Upper lobe of left lung (tissue), 6 donors: ENCODE measurements at regions not wholly inside any gene's neighbourhood (a gene's known extent, or its start where the extent isn't known, plus 50 kb on each side); places are given as distances from the start of the nearest gene placed in this dataset.
"Not testable (repeated sequence)": the region's sequence is repeated elsewhere in the genome, so short reads cannot be mapped to it uniquely, and the experiment has no call there.

Experiments used
- ATAC-seq, 2 donors: fragments of 200-7000 bp; cut with Tn5 transposase; one replicate each; pipeline ENCODE4 v1.9.1; 2022; ENCODE audit warnings: mild to moderate bottlenecking in 2 of 2, moderate library complexity in 2 of 2; ENCODE audit not compliant: low FRiP score in 2 of 2
- DNase-seq, 2 donors: peaks; one replicate each; pipeline ENCODE4 v3.0.0-alpha.2; 2019 to 2020
- H3K27ac ChIP-seq, 4 donors: fragments of 200-600 bp; sonication (generic); one replicate each; pipeline ENCODE4 v1.5.1; 2016 to 2019
- H3K27me3 ChIP-seq, 4 donors: fragments of 200-600 bp; sonication (generic); one replicate each; pipeline ENCODE4 v1.5.1; 2017 to 2019
- H3K36me3 ChIP-seq, 4 donors: fragments of 200-600 bp; sonication (generic); one replicate each; pipeline ENCODE4 v1.5.1; 2016 to 2019
- H3K4me1 ChIP-seq, 4 donors: fragments of 200-600 bp; sonication (generic); one replicate each; pipeline ENCODE4 v1.5.1; 2018 to 2019
- H3K4me3 ChIP-seq, 4 donors: fragments of 200-600 bp; sonication (generic); one replicate each; pipeline ENCODE4 v1.5.1; 2017 to 2019; ENCODE audit warnings: mild to moderate bottlenecking in 2 of 4, moderate library complexity in 1 of 4
- H3K9me3 ChIP-seq, 4 donors: fragments of 200-600 bp; sonication (generic); one replicate each; pipeline ENCODE4 v1.5.1; 2018 to 2019
- EP300 ChIP-seq, 4 donors: sonication (generic); formaldehyde crosslinking; IDR thresholded peaks; one replicate each; pipeline ENCODE4 v1.5.1; 2017; ENCODE audit warnings: antibody characterized with exemption in 4 of 4, control low read depth in 2 of 4
- POLR2A ChIP-seq, 4 donors: fragments of 450-650 bp; IDR thresholded peaks; one replicate each; pipeline ENCODE4 v1.5.1; 2016 to 2017; ENCODE audit warnings: antibody characterized with exemption in 4 of 4, mild to moderate bottlenecking in 2 of 4
- POLR2AphosphoS5 ChIP-seq, 2 donors: sonication (generic); formaldehyde crosslinking; IDR thresholded peaks; one replicate each; pipeline ENCODE4 v1.5.1; 2017; ENCODE audit warnings: antibody characterized with exemption in 2 of 2
- WGBS, 2 donors: methylation state at CpG; one replicate each; pipeline ENCODE4 v1.1.5; 2017 to 2018; 5-methylcytosine and 5-hydroxymethylcytosine counted together
- TF ChIP-seq, protein P1 (sequence below), 6 experiments: fragments of 450-650 bp in 4 of 6; fragments of 200-600 bp in 2 of 6; sonication (generic) in 2 of 6; IDR thresholded peaks; one replicate each; pipeline ENCODE4 v1.5.1; 2016 to 2019; ENCODE audit warnings: antibody characterized with exemption in 6 of 6
- donor health status: DM: no; HTN: no; CAD: no; lungs with moderate emphysema.
- donor health status: DM: no; HTN: yes; CAD: no; lungs with severe emphysema.

DNA sequence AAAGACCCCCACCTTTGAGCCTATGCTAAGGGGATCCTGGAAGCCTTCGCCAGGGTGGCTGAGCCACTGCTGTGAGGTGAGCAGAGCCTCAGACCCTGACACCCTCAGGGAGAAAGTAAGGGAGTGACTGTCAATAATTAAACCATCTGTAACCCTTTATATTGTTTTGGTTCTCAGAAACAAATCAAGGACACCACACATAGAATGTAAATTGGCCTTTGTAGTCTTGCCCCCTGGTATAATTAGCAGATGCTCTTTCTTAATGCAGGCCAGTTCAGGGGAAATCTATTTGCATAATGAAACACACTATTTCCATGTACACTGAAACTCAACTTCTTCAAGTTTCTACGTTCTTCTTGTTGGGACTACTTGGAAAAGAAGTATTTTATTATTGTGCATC lies 127.7 kb upstream of the EDNRB start:
- no peaks in the 10 kb centered on the region for H3K27me3 ChIP-seq
- no peak overlapping the region for H3K4me3 ChIP-seq
- ATAC-seq = no peak
- DNase-seq = no peak
- TF ChIP-seq POLR2AphosphoS5 (IDR thresholded peaks at IDR 0.05) (no peak), EP300 (IDR thresholded peaks at IDR 0.05) (no peak), POLR2A (IDR thresholded peaks at IDR 0.05) (no peak)
- H3K27ac ChIP-seq = no peak overlapping the region
- no peaks in the 10 kb centered on the region for H3K36me3 ChIP-seq
- no peaks in the 10 kb centered on the region for H3K9me3 ChIP-seq
- no peaks in the 10 kb centered on the region for H3K4me1 ChIP-seq
- WGBS, 2 donors = 33 to 38% methylated on average over 2 of the region's 2 CpGs

DNA sequence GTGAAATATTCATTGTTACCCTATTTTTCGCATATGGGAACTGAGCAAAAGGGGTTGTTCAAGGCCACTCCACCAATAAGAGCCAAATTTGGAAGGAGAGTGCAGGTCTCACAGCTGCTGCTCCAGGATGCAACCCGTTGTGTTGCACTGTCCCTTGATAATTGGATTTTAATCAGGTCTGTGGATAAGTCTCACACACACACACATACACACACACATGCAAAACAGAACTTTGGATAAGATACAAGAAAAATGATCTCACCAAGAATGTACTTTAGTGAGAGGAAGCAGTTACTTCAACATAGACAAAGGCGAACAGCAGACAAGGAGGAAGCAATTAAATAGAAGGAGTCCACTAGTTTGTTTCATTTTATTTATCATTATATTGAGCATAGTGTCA lies 127.3 kb upstream of the EDNRB start:
- no peak for DNase-seq
- TF ChIP-seq, protein P1, sequence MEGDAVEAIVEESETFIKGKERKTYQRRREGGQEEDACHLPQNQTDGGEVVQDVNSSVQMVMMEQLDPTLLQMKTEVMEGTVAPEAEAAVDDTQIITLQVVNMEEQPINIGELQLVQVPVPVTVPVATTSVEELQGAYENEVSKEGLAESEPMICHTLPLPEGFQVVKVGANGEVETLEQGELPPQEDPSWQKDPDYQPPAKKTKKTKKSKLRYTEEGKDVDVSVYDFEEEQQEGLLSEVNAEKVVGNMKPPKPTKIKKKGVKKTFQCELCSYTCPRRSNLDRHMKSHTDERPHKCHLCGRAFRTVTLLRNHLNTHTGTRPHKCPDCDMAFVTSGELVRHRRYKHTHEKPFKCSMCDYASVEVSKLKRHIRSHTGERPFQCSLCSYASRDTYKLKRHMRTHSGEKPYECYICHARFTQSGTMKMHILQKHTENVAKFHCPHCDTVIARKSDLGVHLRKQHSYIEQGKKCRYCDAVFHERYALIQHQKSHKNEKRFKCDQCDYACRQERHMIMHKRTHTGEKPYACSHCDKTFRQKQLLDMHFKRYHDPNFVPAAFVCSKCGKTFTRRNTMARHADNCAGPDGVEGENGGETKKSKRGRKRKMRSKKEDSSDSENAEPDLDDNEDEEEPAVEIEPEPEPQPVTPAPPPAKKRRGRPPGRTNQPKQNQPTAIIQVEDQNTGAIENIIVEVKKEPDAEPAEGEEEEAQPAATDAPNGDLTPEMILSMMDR (IDR thresholded peaks at IDR 0.05) = no peak
- no peak for TF ChIP-seq POLR2A (IDR thresholded peaks at IDR 0.05)
- TF ChIP-seq EP300 (IDR thresholded peaks at IDR 0.05) = no peak
- no peak for TF ChIP-seq POLR2AphosphoS5 (IDR thresholded peaks at IDR 0.05)
- no peaks in the 10 kb centered on the region for H3K9me3 ChIP-seq
- no peaks in the 10 kb centered on the region for H3K4me1 ChIP-seq
- no peak overlapping the region for H3K27ac ChIP-seq
- no peaks in the 10 kb centered on the region for H3K27me3 ChIP-seq
- no peak for ATAC-seq
- H3K36me3 ChIP-seq = no peaks in the 10 kb centered on the region
- 32 to 39% methylated on average over 3 of the region's 3 CpGs for WGBS, 2 donors
- no peak overlapping the region for H3K4me3 ChIP-seq

DNA sequence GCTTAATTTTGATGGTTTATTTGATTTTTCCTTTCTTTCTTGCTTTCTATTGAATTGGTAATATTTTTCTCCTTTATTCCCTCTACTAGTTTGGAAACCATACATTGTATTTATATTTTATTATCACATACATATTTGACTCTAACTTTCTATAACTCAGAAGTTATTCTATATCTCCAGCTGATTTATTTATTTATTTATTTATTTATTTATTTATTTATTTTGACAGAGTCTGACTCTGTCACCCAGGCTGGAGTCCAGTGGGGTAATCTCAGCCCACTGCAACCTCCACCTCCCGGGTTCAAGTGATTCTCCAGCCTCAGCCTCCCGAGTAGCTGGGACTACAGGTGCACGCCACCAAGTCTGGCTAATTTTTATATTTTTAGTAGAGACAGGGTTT lies 122.7 kb upstream of the EDNRB start:
- WGBS, 2 donors = 98 to 100% methylated on average over 3 of the region's 3 CpGs
- not testable (repeated sequence) for DNase-seq, H3K4me3 ChIP-seq, H3K27me3 ChIP-seq, H3K36me3 ChIP-seq, H3K4me1 ChIP-seq, H3K27ac ChIP-seq, ATAC-seq, H3K9me3 ChIP-seq

DNA sequence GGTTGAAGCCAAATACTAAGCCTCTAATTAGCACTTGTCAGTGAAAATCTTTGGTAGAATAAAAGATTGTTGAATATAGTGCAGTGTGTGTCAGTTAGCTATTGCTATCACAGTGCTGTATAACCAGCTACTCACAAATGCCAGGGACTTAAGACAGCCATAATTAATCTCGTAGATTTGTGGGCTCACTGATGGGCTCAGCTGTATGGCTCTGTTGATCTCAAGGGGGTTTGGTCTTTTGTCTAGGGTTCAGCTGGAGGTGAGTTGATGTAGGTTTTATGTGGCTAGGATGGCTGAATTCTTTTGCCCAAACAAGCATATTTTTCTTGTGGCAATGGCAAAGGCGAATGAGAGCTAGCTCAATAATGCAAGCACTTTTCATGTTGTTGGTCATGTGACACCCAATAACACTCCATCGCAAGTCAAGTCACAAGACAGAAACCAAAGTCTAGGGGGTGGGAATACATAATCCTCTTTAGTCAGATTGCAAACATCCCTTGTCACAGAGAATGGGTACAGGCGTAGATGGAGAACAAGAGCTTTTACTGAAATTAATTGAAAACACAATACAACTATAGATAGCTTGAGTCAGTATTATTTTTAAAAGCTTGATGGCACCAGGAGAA lies 121.7 kb upstream of the EDNRB start:
- no peak overlapping the region for H3K4me3 ChIP-seq
- TF ChIP-seq, protein P1 (IDR thresholded peaks at IDR 0.05) = no peak
- TF ChIP-seq POLR2AphosphoS5 (IDR thresholded peaks at IDR 0.05) (no peak), EP300 (IDR thresholded peaks at IDR 0.05) (no peak), POLR2A (IDR thresholded peaks at IDR 0.05) (no peak)
- DNase-seq = no peak
- no peaks in the 10 kb centered on the region for H3K9me3 ChIP-seq
- no peaks in the 10 kb centered on the region for H3K36me3 ChIP-seq
- no peak for ATAC-seq
- 94 to 97% methylated on average over 4 of the region's 4 CpGs for WGBS, 2 donors
- H3K27ac ChIP-seq = no peak overlapping the region
- peaks cover 0 to 7% (median 0%) of the 10 kb centered on the region in 4 donors for H3K4me1 ChIP-seq
- no peaks in the 10 kb centered on the region for H3K27me3 ChIP-seq

DNA sequence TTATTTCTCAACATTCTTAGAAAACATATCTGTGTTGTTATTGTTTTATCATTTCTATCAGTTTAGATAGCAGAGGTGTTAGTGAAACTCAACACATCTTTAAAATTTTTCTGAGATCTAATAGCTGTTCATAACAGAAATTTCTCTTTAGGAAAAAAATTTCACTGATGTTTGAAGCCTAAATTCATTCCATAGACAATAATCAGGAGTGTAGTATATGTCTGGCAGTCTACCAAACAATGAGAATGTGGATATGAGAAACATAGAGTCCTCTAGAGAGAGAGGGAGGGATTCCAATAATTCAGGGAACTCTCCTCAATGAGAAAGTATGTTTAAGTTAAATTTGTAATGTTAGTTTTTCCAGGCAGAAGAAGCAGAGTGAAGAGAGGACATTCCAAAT lies 118.2 kb upstream of the EDNRB start:
- no peaks in the 10 kb centered on the region for H3K27me3 ChIP-seq
- H3K4me1 ChIP-seq = peaks cover 0 to 7% (median 3%) of the 10 kb centered on the region in 4 donors
- H3K4me3 ChIP-seq = no peak overlapping the region
- DNase-seq (no peak), ATAC-seq (no peak)
- H3K36me3 ChIP-seq = no peaks in the 10 kb centered on the region
- TF ChIP-seq, protein P1 (IDR thresholded peaks at IDR 0.05) = no peak
- TF ChIP-seq POLR2A (IDR thresholded peaks at IDR 0.05) (no peak), POLR2AphosphoS5 (IDR thresholded peaks at IDR 0.05) (no peak), EP300 (IDR thresholded peaks at IDR 0.05) (no peak)
- no peak overlapping the region for H3K27ac ChIP-seq
- no peaks in the 10 kb centered on the region for H3K9me3 ChIP-seq

DNA sequence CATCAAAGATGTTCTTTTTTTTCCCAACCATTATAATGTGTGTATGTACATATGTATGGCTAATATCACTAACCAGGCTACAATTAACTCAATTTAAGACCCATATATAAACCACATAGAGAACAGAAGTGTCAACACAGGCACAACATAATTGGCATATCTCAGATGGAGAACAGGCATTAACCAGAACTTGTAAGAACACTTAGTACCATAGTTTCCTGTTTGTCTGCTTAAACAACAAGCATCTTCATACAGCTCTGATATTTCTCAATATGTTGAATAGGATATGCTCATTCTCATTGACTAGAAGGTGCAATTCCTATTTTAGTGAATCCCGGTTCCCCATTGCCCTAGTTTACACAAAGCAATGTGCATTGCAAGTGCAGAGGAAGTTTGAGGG lies 116.9 kb upstream of the EDNRB start:
- DNase-seq = no peak
- Histone ChIP-seq H3K9me3 (no peaks in the 10 kb centered on the region), H3K36me3 (no peaks in the 10 kb centered on the region), H3K4me3 (no peak overlapping the region), H3K4me1 (peaks cover 0 to 7% (median 3%) of the 10 kb centered on the region in 4 donors), H3K27ac (peak overlapping the region in 3 of 4 donors; percentile 17 to 47 (median 27)), H3K27me3 (no peaks in the 10 kb centered on the region)
- TF ChIP-seq POLR2AphosphoS5 (IDR thresholded peaks at IDR 0.05) (peak in 1 of 2 donors; percentile 25), POLR2A (IDR thresholded peaks at IDR 0.05) (no peak), EP300 (IDR thresholded peaks at IDR 0.05) (peak in 3 of 4 donors; percentile 27 to 52 (median 49))
- no peak for ATAC-seq
- 62 to 100% methylated on average over 1 of the region's 1 CpG for WGBS, 2 donors
